IMR-90 (cell line): ENCODE measurements at regions not wholly inside any gene's neighbourhood (a gene's known extent, or its start where the extent isn't known, plus 50 kb on each side); places are given as distances from the start of the nearest gene placed in this dataset.

Experiments used
- ATAC-seq: fragments of 200-7000 bp; cut with Tn5 transposase; 2 replicates; pipeline ENCODE4 v1.9.1; 2020; ENCODE audit warnings: low read depth, mild to moderate bottlenecking, moderate library complexity
- BruUV-seq: library from RNA; stranded (reverse); fragments of 400-500 nt; replicated peaks from 2 replicates; lab custom pipeline; 2021; lab: Mats Ljungman, UMichigan
- CTCF ChIA-PET: fragments of 300-600 bp; formaldehyde crosslinking; extraction: SDS; loops from one replicate; lab custom pipeline; 2021; ENCODE audit warnings: antibody characterized with exemption; lab: Yijun Ruan, JAX
- POLR2A ChIA-PET: fragments of 300-600 bp; sonication (Branson Sonifier 250); formaldehyde crosslinking; loops from one replicate; lab custom pipeline; 2022; ENCODE audit warnings: antibody characterized with exemption; ENCODE audit not compliant: unreplicated experiment; lab: Charles Lee
- DNase-seq: peaks from one replicate; pipeline ENCODE4 v3.0.0; 2013
- H2AFZ ChIP-seq: replicated peaks from 2 replicates; pipeline ENCODE3; 2013; ENCODE audit warnings: low read length, mild to moderate bottlenecking; ENCODE audit not compliant: poor library complexity
- H2AK5ac ChIP-seq: 2 replicates; pipeline ENCODE4 v1.6.1; 2013; ENCODE audit warnings: low read depth, low read length, inconsistent platforms
- H2AK9ac ChIP-seq: replicated peaks from 2 replicates; pipeline ENCODE3; 2013; ENCODE audit warnings: mild to moderate bottlenecking, low read depth, low read length, moderate library complexity; ENCODE audit not compliant: poor library complexity
- H2BK120ac ChIP-seq: 2 replicates; pipeline ENCODE4 v1.6.1; 2013; ENCODE audit warnings: low read depth, low read length, inconsistent platforms
- H2BK15ac ChIP-seq: 3 replicates; pipeline ENCODE4 v1.6.1; 2013; ENCODE audit warnings: low read depth, low read length, inconsistent platforms
- H2BK20ac ChIP-seq: 2 replicates; pipeline ENCODE4 v1.6.1; 2013; ENCODE audit warnings: low read depth, mild to moderate bottlenecking, inconsistent platforms, low read length, moderate library complexity
- H2BK5ac ChIP-seq: 2 replicates; pipeline ENCODE4 v1.6.1; 2013; ENCODE audit warnings: mild to moderate bottlenecking, low read depth, low read length, inconsistent platforms; ENCODE audit not compliant: poor library complexity, severe bottlenecking
- H3K14ac ChIP-seq: replicated peaks from 2 replicates; pipeline ENCODE4 v1.6.1; 2013; ENCODE audit warnings: low read depth, low read length, inconsistent platforms
- H3K18ac ChIP-seq: 2 replicates; pipeline ENCODE4 v1.6.1; 2013; ENCODE audit warnings: low read depth, low read length, control low read depth
- H3K23ac ChIP-seq: 2 replicates; pipeline ENCODE4 v1.6.1; 2013; ENCODE audit warnings: low read depth, low read length, inconsistent platforms
- H3K27ac ChIP-seq: 2 replicates; pipeline ENCODE4 v1.5.1; 2013; ENCODE audit warnings: mild to moderate bottlenecking, control low read depth, low read length; ENCODE audit not compliant: insufficient read depth
- H3K27me3 ChIP-seq: 2 replicates; pipeline ENCODE4 v1.6.1; 2013; ENCODE audit warnings: low read length; ENCODE audit not compliant: control insufficient read depth, insufficient read depth
- H3K36me3 ChIP-seq: 2 replicates; pipeline ENCODE4 v1.6.1; 2013; ENCODE audit warnings: low read length, mixed read lengths; ENCODE audit not compliant: control insufficient read depth, insufficient read depth
- H3K4ac ChIP-seq: 2 replicates; pipeline ENCODE4 v1.6.1; 2013; ENCODE audit warnings: low read depth, low read length, inconsistent platforms
- H3K4me1 ChIP-seq: 2 replicates; pipeline ENCODE4 v1.6.1; 2013; ENCODE audit warnings: low read length, mixed read lengths; ENCODE audit not compliant: control insufficient read depth, insufficient read depth
- H3K4me2 ChIP-seq: 2 replicates; pipeline ENCODE4 v1.6.1; 2013; ENCODE audit warnings: low read depth, mild to moderate bottlenecking, control low read depth, low read length, moderate library complexity
- H3K4me3 ChIP-seq: 2 replicates; pipeline ENCODE4 v1.5.1; 2013; ENCODE audit warnings: low read depth, mild to moderate bottlenecking, control low read depth, low read length, moderate library complexity; ENCODE audit not compliant: insufficient read depth
- H3K56ac ChIP-seq: 2 replicates; pipeline ENCODE4 v1.6.1; 2013; ENCODE audit warnings: low read length, inconsistent platforms; ENCODE audit not compliant: insufficient read depth; ENCODE audit errors: extremely low read depth
- H3K79me1 ChIP-seq, 2 experiments: 2 replicates each; pipeline ENCODE4 v1.6.1; 2013; ENCODE audit warnings: low read length in 2 of 2, inconsistent platforms in 1 of 2, low read depth in 1 of 2
- H3K9ac ChIP-seq: 2 replicates; pipeline ENCODE4 v1.6.1; 2013; ENCODE audit warnings: low read depth, low read length, control low read depth
- H3K9me1 ChIP-seq: 2 replicates; pipeline ENCODE4 v1.6.1; 2013; ENCODE audit warnings: low read length, inconsistent platforms; ENCODE audit not compliant: insufficient read depth
- H3K9me3 ChIP-seq: 2 replicates; pipeline ENCODE4 v1.6.1; 2013; ENCODE audit warnings: low read length; ENCODE audit not compliant: control insufficient read depth, insufficient read depth
- H4K20me1 ChIP-seq: 2 replicates; pipeline ENCODE4 v1.6.1; 2013; ENCODE audit warnings: low read length, inconsistent platforms; ENCODE audit not compliant: insufficient read depth
- H4K5ac ChIP-seq: 2 replicates; pipeline ENCODE4 v1.6.1; 2013; ENCODE audit warnings: mild to moderate bottlenecking, low read depth, low read length, control low read depth
- H4K8ac ChIP-seq, 2 experiments: 2 replicates each; pipeline ENCODE4 v1.6.1; 2013; ENCODE audit warnings: low read depth in 2 of 2, low read length in 2 of 2, control low read depth in 1 of 2, inconsistent platforms in 1 of 2
- H4K91ac ChIP-seq: 2 replicates; pipeline ENCODE4 v1.6.1; 2013; ENCODE audit warnings: low read depth, low read length, inconsistent platforms; ENCODE audit not compliant: insufficient read depth
- BHLHE40 ChIP-seq: fragments of 150-350 bp; IDR thresholded peaks from 2 replicates; pipeline ENCODE4 v1.6.1; 2016; ENCODE audit warnings: mild to moderate bottlenecking, low read depth, low read length
- CEBPB ChIP-seq: IDR thresholded peaks from 2 replicates; pipeline ENCODE4 v1.6.1; 2012; ENCODE audit warnings: low read depth, low read length, improper control_type of control experiment
- CHD1 ChIP-seq: IDR thresholded peaks from 2 replicates; pipeline ENCODE4 v1.6.1; 2012; ENCODE audit warnings: low read depth, low read length, improper control_type of control experiment
- ELK1 ChIP-seq: fragments of 150-350 bp; IDR thresholded peaks from 2 replicates; pipeline ENCODE4 v1.6.1; 2016; ENCODE audit warnings: low read depth, mild to moderate bottlenecking, low read length, moderate library complexity, borderline replicate concordance
- FOS ChIP-seq: fragments of 150-350 bp; IDR thresholded peaks from 2 replicates; pipeline ENCODE4 v1.6.1; 2016; ENCODE audit warnings: low read depth, low read length
- MAFK ChIP-seq: IDR thresholded peaks from 2 replicates; pipeline ENCODE4 v1.6.1; 2012; ENCODE audit warnings: low read depth, low read length, improper control_type of control experiment
- MAZ ChIP-seq: IDR thresholded peaks from 2 replicates; pipeline ENCODE4 v1.6.1; 2012; ENCODE audit warnings: low read depth, mild to moderate bottlenecking, low read length, improper control_type of control experiment, moderate library complexity, borderline replicate concordance
- MXI1 ChIP-seq: IDR thresholded peaks from 2 replicates; pipeline ENCODE4 v1.6.1; 2012; ENCODE audit warnings: low read depth, mild to moderate bottlenecking, low read length, moderate library complexity, borderline replicate concordance
- NFE2L2 ChIP-seq: fragments of 150-350 bp; IDR thresholded peaks from 2 replicates; pipeline ENCODE4 v1.6.1; 2016; ENCODE audit warnings: low read depth, mild to moderate bottlenecking, low read length
- POLR2A ChIP-seq: IDR thresholded peaks from 2 replicates; pipeline ENCODE4 v1.6.1; 2012; ENCODE audit warnings: mild to moderate bottlenecking, low read depth, low read length
- RAD21 ChIP-seq: IDR thresholded peaks from 2 replicates; pipeline ENCODE4 v1.6.1; 2012; ENCODE audit warnings: low read length, improper control_type of control experiment
- RCOR1 ChIP-seq: IDR thresholded peaks from 2 replicates; pipeline ENCODE4 v1.6.1; 2012; ENCODE audit warnings: mild to moderate bottlenecking, low read length, improper control_type of control experiment; ENCODE audit not compliant: insufficient replicate concordance
- RFX5 ChIP-seq: IDR thresholded peaks from 2 replicates; pipeline ENCODE4 v1.8.0; 2012; ENCODE audit warnings: low read depth, mild to moderate bottlenecking, low read length, moderate library complexity
- SMC3 ChIP-seq: fragments of 150-350 bp; IDR thresholded peaks from 2 replicates; pipeline ENCODE4 v1.6.1; 2016; ENCODE audit warnings: low read depth, mild to moderate bottlenecking, antibody characterized with exemption, low read length, moderate library complexity
- USF2 ChIP-seq: fragments of 150-350 bp; IDR thresholded peaks from 2 replicates; pipeline ENCODE4 v1.6.1; 2017; ENCODE audit warnings: mild to moderate bottlenecking, antibody characterized with exemption, low read length, low read depth
- WGBS, 2 experiments: methylation state at CpG; one replicate each; pipeline versions ENCODE4 v1.1.5 to v1.1.7; 2013; ENCODE audit warnings: missing lambda C conversion rate in 2 of 2; ENCODE audit not compliant: insufficient read length in 1 of 2; ENCODE audit errors: extremely low coverage in 2 of 2; 5-methylcytosine and 5-hydroxymethylcytosine counted together
- dilution Hi-C: fragments of 300-500 bp; cut with HindIII; formaldehyde crosslinking; loops from one replicate; pipeline ENCODE4 v1.14.3; 2018; ENCODE audit warnings: low sequenced_read_pairs; ENCODE audit not compliant: unreplicated experiment
- in situ Hi-C: fragments of 300-500 bp; cut with MboI; formaldehyde crosslinking; loops from 3 replicates; pipeline ENCODE4 v1.14.3; 2019; ENCODE audit warnings: low sequenced_read_pairs, inconsistent platforms, mixed read lengths
- intact Hi-C: fragments of 100-400 bp; cut with micrococcal nuclease; formaldehyde crosslinking; loops from 2 replicates; pipeline ENCODE4 v1.10.0; 2022
- TF ChIP-seq, protein P1 (sequence below): conservative IDR thresholded peaks from 2 replicates; pipeline ENCODE4 v1.5.1; 2012; ENCODE audit warnings: mild to moderate bottlenecking, low read depth, low read length, improper control_type of control experiment

DNA sequence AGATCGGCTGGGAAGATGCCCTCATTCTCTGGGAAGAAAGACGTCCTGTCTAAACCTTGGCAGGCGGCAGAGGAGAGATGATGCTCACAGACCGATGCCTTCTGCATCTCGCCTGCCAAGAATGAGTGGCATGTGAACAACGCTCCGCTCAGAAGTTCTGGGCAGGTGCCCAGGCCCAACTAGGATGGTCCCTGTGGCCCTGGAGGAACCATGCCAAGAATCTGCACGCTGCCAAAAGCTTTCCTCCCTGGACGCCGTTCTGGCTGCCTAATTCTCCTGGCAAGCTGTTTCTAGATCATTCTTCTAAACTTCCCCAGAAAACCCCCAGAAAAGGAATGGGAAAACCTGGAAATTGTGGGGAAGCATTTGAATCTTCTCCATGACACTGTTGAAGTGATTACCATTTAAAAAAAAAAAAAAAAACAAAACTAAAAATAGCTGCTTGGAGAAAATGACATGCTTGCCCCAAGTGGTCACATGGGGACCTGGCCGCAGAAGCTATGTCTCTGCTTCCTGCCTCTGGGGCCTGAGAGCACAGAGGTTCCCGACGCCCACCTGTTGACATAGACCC lies 440.9 kb downstream of the PRDM2 start:
- H3K9ac ChIP-seq = no peak overlapping the region
- no peaks in the 10 kb centered on the region for H3K9me1 ChIP-seq
- 32% methylated on average over 6 of the region's 13 CpGs; no CpG with 5 or more reads in 1 of the 2 experiments for WGBS, 2 experiments
- H3K9me3 ChIP-seq = peaks cover 25% of the 10 kb centered on the region
- H2BK5ac ChIP-seq = no peak overlapping the region
- no peak overlapping the region for H3K4me3 ChIP-seq
- no peak overlapping the region for H4K8ac ChIP-seq
- H3K79me1 ChIP-seq = no peaks in the 10 kb centered on the region
- no peak overlapping the region for H4K5ac ChIP-seq
- no peak overlapping the region for H2BK120ac ChIP-seq
- no peaks in the 10 kb centered on the region for H3K36me3 ChIP-seq
- in situ Hi-C loops = no loop called here
- DNase-seq (no peak), ATAC-seq (no peak)
- POLR2A ChIA-PET = no interaction called here
- H2BK20ac ChIP-seq = no peak overlapping the region
- H3K23ac ChIP-seq = no peak overlapping the region
- H2AK5ac ChIP-seq = no peak overlapping the region
- H3K27me3 ChIP-seq = no peaks in the 10 kb centered on the region
- no peak overlapping the region for H2AK9ac ChIP-seq
- no peak overlapping the region for H3K4ac ChIP-seq
- dilution Hi-C loops = no loop called here
- H3K18ac ChIP-seq = no peak overlapping the region
- no peak for TF ChIP-seq RFX5
- TF ChIP-seq CHD1 = no peak
- TF ChIP-seq MAFK = no peak
- TF ChIP-seq SMC3 = no peak
- no peak for TF ChIP-seq FOS
- TF ChIP-seq CEBPB = no peak
- TF ChIP-seq MXI1 = no peak
- no peak for TF ChIP-seq MAZ
- no peak for TF ChIP-seq ELK1
- no peak for TF ChIP-seq RCOR1
- no peak for TF ChIP-seq POLR2A
- TF ChIP-seq RAD21 = no peak
- TF ChIP-seq, protein P1, sequence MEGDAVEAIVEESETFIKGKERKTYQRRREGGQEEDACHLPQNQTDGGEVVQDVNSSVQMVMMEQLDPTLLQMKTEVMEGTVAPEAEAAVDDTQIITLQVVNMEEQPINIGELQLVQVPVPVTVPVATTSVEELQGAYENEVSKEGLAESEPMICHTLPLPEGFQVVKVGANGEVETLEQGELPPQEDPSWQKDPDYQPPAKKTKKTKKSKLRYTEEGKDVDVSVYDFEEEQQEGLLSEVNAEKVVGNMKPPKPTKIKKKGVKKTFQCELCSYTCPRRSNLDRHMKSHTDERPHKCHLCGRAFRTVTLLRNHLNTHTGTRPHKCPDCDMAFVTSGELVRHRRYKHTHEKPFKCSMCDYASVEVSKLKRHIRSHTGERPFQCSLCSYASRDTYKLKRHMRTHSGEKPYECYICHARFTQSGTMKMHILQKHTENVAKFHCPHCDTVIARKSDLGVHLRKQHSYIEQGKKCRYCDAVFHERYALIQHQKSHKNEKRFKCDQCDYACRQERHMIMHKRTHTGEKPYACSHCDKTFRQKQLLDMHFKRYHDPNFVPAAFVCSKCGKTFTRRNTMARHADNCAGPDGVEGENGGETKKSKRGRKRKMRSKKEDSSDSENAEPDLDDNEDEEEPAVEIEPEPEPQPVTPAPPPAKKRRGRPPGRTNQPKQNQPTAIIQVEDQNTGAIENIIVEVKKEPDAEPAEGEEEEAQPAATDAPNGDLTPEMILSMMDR = no peak
- no peak for TF ChIP-seq BHLHE40
- no peak for TF ChIP-seq USF2
- no peak for TF ChIP-seq NFE2L2
- no TSS peak for BruUV-seq
- no peaks in the 10 kb centered on the region for H3K4me1 ChIP-seq
- H2BK15ac ChIP-seq = no peak overlapping the region
- H4K20me1 ChIP-seq = no peaks in the 10 kb centered on the region
- H4K91ac ChIP-seq = no peak overlapping the region
- no peak overlapping the region for H3K27ac ChIP-seq
- no peak overlapping the region for H2AFZ ChIP-seq
- intact Hi-C loops = no loop called here
- no peak overlapping the region for H3K56ac ChIP-seq
- H3K4me2 ChIP-seq = no peak overlapping the region
- no peak overlapping the region for H3K14ac ChIP-seq
- CTCF ChIA-PET = no interaction called here
